HG03442 (cell line): ENCODE measurements at regions not wholly inside any gene's neighbourhood (a gene's known extent, or its start where the extent isn't known, plus 50 kb on each side); places are given as distances from the start of the nearest gene placed in this dataset.
"Not testable (repeated sequence)": the region's sequence is repeated elsewhere in the genome, so short reads cannot be mapped to it uniquely, and the experiment has no call there.

Experiments
- ATAC-seq: cut with Tn5 transposase; IDR thresholded peaks from one replicate; pipeline ENCODE4 v1.9.1; 2021; ENCODE audit warnings: mild to moderate bottlenecking, moderate library complexity; ENCODE audit not compliant: unreplicated experiment

DNA sequence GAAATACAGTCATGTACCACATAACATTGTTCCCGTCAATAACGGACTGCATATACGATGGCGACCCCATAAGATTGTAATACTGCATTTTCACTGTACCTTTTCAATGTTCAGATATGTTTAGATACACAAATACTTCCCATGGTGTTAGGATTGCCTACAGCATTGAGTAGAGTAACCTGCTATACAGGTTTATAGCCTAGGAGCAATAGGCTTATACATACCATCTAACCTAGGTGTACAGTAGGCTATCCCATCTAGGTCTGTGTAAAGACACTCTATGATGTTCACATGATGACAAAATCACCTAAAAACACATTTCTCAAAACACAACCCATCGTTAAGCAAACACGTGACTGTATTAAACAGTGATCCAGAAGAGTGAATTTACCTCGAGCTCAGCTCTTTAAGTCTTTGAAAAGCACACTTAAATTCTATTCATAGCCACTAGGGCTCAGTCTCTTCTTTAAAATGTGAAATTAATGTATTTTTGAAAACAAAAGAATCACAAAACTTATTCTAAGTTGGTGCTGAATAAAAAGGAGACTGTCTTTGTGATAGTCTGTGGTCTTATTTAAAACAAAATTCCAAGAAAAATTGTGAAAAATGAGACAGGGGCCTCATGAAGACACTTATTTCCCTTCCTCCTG is 239.1 kb upstream of the ARID2 start:
- ATAC-seq = no peak

DNA sequence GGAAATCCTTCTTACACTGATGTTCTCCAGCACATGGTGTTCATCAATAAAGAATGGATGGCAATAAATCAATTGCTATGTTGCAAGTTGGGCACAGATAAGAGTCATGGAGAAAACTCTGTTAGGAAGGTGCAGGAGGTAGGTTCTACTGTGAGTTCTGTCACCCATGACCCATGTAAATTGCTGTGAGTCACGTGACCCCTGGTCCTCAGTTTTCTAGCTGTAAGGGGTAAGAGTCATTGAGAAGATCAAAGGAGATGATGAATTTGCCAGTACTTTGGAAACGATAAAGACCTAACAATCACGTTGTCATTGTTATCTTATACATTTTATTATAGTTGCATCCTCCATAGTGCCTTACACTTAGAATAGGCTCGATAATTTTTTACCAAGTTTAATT is 235.2 kb upstream of the ARID2 start:
- no peak for ATAC-seq

DNA sequence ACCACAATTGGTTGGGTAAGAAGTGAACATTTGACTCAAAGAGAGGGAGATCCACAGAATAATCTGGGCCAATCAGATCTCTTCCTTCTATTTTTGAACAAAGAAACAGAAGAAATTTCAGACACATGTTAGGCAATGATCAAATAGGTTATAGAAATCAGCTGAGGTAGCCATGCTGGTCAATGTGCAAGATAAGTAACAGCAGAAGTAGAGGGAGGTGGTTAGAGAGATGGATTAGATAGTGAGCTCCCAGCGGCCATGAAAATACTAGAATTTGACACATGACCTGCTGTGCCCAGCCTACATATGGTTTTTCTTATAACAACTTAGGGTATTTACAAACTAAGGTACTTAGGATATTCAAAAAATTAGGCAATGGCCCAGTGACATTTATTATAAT is 230.9 kb upstream of the ARID2 start:
- no peak for ATAC-seq

DNA sequence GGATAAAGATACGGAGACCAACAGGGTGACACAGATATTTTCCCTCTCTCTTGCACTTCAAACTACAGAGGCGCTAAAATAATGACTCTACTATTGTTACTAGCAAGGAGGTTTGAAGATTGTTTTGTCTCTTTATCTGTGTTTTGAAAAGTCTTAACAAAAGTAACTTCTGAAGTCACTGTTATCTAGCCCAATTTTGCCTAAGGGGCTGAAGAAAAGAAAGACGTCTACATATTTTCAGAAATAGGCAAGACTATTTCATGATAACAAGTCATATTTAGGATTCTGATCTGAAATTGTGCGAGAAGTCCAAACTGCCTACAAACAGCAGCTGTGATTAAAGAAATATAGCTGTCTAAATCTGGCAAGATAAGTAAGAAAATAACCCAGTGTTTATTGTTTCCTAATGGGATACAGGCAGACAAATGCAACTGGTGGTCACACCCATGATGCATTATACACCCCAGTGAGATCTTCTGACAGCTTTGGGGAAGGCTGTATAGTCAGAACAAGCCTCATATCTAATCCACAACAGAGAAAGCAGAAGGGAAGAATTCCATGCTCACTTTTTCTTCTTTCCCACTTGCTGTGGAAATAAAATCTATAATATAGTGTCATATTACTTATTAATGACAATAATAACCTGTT is 226.9 kb upstream of the ARID2 start:
- ATAC-seq = no peak

DNA sequence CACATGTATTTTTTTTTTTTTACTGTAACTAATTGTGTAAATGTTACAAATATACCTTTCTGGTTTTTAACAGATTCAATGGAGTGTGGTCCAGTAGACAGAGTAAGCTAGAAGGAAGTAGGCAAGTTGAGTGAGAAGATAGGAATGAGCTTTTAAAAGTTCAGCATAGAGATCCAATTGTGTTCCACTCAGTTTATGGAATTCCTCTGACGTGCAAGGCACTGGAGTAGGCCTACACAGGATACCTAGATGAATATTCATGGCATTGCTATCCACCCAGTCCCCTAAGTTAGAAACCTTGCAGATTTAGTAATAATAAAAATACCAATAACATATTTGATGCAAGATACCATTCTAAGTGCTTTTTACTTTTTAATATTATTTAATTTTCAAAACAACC is 225.6 kb upstream of the ARID2 start:
- no peak for ATAC-seq

DNA sequence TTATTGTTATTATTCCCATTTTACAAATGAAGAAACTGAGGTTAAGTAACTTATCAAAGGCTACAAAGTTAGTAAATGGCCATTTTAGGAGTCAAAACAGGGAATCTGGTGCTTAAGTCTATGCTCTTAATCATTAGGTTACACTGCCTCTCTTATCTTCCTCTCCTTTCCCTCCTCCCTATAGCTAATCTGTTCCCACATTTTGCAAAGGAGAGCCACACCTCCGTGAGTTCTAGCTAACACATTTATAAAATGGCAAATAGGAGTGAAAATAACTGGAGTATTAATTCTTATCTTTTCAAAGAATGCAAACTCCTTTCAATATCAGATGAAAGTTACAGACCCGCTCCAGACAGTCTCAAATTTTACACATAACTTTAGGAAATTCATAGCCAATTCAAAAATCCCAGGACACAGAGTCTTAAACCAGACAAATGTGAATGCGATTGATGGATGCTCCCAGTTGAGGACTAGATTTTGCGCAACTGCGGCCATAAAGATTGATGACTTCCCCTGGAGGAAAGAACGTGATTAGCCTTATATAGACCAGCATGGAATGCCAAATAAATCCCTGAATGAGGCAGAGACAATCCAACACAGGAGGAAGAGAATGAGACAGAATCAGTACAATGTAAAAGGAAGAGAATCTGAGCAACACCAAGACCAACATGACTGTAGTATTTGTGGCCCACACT is 225.0 kb upstream of the ARID2 start:
- no peak for ATAC-seq

DNA sequence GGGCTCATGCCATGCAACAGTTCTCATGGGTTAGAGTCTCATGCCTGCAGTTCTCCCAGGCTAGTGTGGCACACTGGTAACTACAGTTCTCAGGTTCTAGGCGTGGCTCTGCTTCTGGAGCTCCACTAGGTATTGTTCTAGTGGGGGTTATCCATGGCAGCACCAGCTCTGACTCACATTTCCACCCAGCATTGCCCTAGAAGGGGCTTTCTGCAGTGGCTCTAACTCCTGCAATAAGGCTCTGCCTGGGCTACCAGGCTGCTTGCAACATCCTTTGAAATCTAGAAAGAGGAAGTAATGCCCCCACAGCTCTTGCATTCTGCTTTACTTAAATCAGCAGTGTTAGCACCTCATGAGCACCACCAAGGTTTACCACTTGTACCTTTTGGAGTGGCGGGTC is 220.3 kb upstream of the ARID2 start:
- ATAC-seq = no peak

DNA sequence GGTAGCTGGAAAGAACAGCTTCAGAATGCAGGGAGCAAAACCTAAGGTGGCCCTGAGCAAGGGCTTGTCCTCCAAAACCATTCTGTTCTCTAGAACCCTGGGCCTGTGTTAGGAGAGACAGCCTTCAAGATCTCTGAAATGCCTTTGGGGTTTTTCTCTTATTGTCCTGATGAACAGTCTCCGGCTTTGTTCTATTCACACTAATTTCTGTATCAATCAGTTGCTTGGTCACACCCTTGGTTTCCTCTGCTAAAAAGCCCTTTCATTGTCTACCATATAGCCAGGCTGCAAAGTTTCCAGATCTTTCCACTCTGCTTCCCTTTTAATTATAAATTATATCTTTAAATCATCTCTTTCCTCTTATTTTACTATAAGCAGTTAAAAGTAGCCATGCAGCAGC is 219.9 kb upstream of the ARID2 start:
- ATAC-seq = no peak

DNA sequence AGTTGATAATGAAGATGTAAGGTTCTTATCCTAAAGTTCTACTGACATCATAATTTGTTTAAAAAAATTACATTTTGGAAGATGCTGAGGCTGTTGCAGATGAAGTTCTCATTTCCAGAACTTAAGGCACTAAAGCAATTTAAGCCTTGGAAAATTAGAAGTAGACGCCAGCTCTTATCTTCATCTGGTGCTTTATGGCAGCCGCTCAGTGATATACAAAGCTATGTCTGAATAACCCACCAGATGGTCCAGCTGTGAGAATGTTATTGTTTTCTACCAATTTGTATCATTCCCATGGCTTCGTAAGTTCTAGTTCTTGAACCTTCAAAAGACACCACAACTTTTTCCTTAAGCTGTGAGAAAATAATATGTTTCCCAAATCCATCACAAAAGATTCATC is 212.1 kb upstream of the ARID2 start:
- no peak for ATAC-seq

DNA sequence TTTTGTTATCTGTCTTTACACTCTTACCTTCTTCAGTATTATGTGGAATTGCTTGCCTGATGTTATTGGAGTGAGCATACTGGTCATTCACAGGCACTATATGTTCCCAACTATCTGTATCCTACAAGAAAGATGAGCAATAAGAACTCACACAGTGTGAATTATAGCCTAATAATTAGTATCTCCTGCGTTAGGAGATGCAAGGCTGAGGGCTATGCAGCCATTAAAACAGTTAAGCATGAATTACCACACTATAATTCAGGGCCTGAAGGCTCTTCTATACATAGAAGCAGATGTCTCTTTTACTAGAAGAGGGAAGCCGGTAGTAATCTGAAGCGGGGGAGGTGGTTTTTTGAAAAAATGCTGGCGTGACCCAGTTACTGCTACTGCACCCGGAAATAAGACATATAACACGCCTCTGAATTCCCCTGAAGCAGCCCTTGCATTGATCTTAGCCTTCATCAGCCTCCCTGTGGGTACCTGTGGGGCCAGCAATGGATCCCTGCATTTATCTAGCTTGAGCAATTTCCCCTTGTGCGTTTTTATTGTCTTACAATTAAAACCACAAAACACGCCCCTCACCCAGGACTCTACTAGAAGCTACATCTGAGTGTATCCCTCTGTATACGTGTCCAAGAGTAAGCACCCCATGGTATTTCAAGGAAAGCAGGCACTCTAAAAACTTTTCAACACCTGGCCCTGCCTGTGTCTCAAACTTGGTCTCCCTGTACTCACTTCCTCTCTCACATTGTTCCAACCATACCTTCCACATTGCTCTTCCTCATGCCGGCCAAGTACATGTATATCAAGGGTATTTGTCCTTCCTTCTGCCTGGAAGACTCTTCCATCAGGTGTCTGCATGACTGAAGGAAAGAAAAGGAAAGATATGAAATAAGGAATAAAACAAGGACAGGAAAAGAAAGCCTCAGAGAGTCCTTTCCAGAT is 210.9 kb upstream of the ARID2 start:
- ATAC-seq = peak; percentile 85

DNA sequence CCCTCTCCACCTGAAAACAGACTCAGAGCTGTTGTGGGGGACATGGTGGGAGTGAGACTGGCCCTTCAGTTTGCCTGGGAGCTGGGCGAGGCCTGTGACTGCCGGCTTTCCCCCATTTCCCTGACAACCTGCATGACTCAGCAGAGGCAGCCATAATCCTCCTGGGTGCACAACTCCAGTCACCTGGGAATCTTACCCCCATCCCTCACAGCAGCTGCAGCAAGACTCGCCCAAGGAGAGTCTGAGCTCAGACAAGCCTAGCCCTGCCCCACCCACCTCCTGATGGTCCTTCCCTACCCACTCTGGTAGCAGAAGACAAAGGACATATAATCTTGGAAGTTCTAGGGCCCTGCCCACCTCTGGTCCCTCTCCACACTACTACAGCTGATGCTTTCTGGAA is 207.3 kb upstream of the ARID2 start:
- ATAC-seq = no peak

DNA sequence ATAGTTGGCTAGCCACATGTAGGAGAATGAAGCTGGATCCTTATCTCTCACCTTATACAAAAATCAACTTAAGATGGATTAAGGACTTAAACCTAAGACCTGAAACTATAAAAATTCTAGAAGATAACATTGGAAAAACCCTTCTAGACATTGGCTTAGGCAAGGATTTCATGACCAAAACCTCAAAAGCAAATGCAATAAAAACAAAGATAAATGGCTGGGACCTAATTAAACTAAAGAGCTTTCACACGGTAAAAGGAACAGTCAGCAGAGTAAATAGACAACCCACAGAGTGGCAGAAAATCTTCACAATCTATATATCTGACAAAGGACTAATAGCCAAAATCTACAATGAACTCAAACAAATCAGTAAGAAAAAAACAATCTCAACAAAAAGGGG is 202.7 kb upstream of the ARID2 start:
- ATAC-seq = not testable (repeated sequence)

DNA sequence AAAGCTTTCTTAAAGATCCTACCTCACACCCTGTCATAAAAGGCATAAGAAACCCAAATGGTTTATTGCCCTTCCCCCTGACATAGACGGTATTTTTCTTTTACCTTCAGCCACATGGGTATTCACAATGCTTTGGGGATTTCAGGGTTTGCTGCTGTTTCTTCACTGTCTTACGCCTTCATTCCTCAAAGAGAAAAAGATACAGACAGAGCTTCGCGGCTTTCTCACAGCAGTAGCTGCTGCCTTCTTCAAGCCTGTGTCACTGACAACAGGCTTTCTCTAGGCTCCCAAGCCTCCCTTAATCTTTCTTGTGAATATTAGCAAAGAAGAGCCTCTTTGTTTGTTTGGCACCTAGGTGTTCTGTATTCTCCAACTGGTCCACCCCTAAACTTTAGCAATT is 197.4 kb upstream of the ARID2 start:
- ATAC-seq = no peak

DNA sequence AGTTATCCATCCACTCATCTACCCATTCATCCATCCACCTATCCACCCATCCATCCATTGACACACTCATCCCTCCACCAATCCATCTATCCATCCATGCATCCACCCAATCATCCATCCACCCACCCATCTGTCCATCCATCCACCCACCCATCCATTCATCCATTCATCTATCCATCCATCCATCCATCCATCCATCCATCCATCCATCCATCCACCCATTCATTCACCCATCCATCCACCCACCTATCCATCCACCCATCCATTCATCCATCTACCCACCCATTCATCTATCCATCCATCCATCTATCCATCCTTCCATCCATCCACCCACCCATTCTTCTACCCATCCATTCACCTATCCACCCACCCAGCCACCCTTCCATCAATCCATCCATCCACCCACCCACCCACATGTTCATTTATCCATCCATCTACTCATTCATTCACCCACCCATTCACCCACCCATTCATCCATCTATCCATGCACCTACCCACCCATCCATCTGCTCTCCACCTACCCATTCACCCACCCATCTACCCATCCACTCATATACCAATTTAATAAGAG is 193.8 kb upstream of the ARID2 start:
- ATAC-seq = no peak

DNA sequence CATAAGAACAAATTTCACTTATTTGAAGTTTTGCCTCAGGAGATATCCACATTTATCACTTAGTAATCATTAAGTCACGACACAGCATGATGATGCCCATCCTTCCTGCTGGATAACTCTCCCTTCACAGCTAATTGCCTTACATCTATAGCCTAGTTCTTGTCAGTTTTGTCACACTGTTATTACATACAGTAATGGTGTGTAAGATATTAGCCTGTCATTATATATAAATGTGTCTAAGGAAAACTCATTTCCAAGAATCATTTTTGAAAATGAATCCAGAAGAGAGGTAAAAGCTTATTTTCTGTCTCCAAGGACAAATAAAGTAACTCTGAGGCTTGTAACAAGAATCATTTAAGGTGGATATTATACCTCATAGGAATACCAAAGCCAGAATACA is 193.2 kb upstream of the ARID2 start:
- no peak for ATAC-seq

DNA sequence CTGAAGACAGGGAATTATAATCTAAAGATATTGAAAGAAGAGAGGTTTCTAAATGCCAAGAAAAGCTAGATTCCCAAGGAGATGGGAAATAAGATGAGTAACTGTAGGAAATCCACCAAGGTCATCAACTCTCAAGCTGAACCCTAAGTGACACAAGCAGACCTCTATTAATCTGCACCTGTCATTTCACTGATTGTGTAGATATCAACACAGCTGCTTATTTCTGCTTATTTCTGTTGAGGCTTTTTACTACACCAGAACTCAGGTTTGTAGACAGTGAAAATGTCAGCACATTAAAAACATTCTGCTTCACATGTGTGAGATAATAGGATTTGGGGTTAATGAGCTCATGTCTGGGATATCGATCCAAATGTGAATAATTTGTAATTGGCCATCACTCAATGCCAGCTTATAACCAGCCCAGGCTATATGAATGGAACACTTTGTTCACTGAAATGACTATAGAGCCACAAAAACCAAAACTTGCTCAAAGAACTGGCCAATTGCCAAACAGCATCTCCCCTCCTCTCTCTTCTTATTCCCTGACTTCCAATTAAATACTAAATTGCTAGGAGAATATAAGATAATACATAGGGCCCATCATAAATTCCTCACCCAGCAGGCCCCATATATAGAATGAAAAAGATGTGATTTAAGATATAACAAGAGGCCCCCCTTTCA is 188.7 kb upstream of the ARID2 start:
- no peak for ATAC-seq

DNA sequence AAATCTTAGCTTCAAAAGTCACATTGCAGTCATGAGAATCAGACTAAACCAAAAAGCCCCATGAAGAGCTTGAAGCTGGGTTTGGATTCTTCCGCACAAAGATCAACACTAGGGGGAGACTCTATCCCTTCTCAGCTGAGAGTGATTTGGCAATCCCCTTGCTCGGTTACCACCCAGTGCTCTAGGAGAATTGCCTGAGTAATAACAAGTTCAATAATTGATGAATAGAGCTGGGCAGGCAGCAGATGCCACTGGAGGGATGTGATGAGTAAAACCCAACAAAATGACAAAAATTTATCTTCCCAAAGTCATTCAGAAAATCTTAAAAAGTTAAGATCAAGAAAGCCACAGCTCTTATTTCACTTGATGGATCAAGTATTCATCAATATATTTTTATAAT is 185.6 kb upstream of the ARID2 start:
- peak; percentile 92 for ATAC-seq

DNA sequence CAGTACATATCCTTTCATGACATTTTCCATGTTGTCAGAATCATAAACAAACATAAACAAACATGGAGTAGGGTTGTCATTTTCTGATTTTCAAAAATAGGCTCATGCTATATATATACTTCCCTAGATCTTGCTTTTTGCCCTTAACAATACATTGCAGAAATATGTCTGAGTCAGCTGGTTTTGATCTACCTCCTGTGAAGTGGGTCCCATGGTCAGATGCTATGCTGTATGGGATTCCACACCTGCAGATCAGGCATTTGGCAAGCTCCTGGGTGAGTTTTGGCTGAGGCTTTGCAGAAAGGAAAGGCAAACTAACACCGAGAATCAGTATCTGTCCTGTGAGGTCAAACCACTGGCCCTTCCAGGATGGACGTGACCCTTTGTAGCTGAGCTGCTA is 183.0 kb upstream of the ARID2 start:
- no peak for ATAC-seq

DNA sequence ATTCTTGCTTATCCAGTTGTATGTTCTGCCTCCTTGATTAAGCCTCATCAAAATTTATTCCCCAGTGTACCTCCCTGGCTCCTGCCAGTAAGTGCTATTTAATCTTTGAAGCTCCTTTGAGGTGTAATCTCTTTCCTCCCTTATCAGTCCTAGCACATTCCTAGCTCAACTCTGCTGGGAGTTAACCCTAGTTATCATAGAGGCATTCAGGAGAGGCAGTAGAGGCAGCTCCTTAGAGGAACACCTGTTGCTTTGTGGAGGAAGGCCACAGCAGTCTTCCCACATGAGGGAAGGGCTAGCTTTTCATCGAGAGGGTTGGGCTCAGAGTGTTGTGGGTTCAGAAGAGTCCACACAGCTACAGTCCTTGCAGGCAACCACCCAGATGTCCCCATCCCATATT is 182.4 kb upstream of the ARID2 start:
- ATAC-seq = no peak

DNA sequence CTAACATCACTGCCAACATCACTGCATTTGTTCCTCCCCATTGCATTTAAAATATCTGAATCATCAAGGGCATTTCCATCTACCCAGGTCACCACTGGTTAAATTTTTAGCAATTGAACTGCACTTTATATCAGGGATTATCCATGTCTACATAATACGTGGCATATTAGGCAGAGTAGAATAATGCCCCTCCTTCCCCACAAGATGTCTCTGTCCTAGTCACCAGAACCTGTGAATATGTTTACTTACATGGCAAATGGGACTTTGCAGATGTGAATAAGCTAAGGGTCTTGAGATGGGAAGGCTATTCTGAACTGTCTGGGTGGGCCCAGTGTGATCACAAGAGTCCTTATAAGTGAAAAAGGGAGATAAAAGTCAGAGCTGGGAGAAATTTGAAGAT is 181.7 kb upstream of the ARID2 start:
- no peak for ATAC-seq
